CD4-positive, alpha-beta T cell treated with Interleukin-21 for 1 hour (primary cell): ENCODE measurements at regions not wholly inside any gene's neighbourhood (a gene's known extent, or its start where the extent isn't known, plus 50 kb on each side); places are given as distances from the start of the nearest gene placed in this dataset.
"Not testable (repeated sequence)": the region's sequence is repeated elsewhere in the genome, so short reads cannot be mapped to it uniquely, and the experiment has no call there.

ENCODE experiments used
- DNase-seq: peaks from one replicate; pipeline ENCODE4 v3.0.0-alpha.2; 2020

DNA sequence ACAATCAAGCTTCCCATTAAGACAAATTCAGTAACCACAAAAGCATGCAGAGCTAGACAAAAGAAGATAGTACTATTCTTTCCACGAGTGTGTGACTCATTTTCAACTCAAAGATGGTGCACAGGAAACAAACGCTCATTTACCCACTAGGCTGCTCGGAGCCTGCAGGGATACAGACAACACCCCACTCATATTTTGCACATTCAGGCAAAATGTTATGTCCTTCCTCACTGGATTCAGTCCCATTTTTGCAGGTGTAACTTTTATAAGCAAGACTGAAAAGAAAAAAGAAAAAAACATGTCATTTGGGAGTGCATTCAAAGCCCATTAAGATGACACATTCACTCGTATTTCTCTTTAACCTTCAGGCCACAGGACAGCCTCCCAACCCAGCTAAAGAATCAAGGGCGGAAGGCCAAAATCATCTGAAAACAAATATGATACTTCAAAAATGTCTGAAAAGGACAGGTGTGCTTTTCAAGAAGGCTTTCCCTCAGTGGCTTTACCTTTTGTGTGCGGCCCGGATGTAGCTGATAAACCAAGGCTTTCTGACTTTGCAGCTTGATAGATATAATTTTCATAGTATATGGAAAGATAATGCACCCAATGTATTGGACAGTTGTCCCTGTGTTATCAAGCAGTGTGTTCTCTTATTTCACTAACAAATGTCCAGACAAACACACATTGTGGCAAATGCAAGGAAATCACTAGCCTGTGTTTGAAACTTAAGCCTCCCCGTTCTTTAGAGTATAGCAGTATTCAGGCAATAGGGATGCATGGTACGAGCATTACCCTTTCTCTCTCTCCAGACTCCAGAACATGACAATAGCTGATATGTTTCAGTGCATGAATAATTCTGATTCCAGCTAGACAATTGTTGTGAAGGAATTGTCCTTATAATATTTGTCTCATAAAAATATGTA is 147.8 kb upstream of the KRR1 start:
- DNase-seq = no peak

DNA sequence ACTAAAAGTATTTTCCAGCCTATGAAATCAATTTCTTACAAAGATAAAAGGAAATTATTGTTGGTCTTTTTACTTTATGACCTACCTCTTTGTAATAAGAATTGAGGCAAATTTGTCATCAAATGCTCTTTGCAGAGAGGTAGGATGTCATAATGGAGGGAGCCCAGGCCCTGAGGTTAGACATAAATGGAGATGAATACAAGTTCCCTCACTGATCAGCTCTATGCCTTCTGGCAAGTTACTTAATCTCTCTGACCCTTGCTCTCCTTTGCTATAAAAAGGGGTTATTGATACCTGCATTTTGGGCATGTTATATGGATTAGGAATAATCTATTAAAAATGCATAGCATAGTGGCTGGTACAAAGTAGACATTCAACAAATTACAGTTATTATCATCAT is 146.9 kb upstream of the KRR1 start:
- no peak for DNase-seq

DNA sequence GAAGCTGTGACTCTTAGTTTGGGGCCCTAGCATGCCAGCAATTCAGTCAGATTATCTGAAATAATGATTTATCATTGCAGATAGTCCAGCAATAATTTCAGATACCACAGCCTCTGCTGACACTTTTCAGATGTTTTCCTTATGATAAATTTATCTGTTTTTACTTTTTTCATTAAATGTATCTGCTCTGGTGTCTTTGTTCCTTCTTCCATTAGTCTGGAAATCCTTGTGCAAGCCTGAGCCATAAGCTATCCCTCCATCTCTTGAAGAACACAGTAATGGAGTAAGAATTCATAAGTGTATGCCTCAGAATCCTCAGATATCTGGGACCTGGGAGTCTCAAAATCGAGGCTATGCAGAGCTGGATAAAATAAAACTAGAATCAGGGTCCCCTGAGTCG is 146.4 kb upstream of the KRR1 start:
- no peak for DNase-seq

DNA sequence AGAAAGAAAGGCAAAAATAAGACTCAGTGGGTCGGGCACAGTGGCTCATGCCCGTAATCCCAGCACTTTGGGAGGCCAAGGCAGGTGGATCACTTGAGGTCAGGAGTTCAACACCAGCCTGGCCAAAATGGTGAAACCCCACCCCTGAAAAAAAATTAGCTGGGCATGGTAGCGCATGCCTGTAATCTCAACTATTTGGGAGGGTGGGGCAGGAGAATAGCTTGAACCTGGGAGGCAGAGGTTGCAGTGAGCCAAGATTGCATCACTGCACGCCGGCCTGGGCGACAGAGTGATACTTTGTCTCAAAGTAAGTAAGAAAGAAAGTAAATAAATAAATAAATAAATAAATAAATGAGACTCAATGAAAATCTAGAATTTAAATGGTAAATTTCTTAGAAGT is 145.9 kb upstream of the KRR1 start:
- not testable (repeated sequence) for DNase-seq

DNA sequence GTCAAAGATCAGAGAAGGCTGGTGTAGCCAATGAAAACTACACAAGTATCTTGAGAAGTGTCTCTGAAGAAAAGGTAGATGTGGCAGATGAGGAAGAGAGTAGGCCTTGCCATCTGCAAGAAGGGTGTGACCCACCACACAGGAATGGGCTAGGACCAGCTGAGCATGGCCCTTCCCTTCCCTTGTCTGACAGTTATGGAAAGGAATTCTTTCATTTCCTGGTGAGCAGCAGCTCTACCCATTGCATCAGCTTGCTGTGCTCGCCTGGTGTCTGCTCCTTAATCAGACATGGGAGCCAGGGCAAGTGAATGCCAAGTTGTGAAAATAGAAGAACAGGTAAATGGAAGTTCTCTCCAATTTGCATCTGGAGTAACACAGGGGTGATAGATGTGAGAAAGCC is 145.2 kb upstream of the KRR1 start:
- DNase-seq = no peak

DNA sequence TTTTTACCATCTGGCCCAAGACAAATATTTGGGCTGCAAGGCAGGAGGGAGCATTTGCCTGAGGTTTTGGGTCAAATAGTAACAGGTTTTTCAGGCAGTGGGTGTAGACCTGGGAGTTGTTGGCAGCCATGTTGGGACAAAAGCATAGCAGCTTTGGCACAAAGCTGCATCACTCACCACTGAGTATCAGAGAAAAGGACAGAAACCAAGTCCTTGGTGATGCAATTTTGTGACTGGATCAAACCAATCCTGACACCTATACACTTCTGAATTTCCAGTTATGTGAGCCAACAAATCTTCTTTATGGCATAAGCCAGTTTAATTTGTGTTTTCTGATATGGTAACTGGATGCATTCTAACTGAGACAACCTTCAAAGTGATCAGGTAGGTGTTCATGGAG is 144.8 kb upstream of the KRR1 start:
- no peak for DNase-seq

DNA sequence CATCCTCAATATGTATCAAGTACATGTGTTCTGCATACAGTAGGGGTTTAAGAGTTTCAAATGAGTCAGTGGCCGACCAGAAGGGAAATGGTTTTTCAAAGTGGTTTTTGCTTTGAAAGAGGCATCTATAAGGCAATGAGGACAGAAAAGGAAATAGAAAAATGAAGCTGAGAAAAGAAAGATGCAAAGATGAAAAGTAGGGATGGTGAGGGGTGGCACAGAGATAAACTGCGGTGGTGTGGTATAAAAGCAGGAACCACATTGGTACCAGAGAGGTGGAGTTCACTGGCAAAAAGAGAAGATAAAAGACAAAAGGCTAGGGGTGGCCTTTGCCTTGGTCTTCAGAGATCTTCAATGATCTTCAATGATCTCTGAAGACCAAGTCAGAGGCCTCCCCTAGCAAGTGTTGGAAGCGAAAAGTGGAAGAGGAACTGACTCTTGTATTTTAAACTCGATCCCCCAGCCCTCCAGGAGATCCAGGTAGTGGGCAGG is 144.0 kb upstream of the KRR1 start:
- DNase-seq = no peak

DNA sequence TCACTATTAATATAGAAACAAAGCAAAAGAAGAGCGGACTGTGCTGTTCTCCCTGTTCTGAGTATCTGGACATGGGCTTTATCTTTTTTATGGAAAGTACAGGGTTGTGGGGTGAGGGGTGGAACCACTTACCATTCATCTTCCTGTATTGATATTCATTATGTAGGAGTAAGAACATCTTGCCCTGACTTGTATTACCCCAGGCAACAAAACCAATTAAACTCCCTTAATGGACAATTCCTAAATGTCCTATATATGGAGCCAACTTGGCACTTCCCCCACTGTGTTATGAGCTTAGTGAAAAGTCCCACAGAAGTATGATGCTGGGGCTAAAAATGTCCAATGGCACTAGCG is 139.9 kb upstream of the KRR1 start:
- DNase-seq = no peak

DNA sequence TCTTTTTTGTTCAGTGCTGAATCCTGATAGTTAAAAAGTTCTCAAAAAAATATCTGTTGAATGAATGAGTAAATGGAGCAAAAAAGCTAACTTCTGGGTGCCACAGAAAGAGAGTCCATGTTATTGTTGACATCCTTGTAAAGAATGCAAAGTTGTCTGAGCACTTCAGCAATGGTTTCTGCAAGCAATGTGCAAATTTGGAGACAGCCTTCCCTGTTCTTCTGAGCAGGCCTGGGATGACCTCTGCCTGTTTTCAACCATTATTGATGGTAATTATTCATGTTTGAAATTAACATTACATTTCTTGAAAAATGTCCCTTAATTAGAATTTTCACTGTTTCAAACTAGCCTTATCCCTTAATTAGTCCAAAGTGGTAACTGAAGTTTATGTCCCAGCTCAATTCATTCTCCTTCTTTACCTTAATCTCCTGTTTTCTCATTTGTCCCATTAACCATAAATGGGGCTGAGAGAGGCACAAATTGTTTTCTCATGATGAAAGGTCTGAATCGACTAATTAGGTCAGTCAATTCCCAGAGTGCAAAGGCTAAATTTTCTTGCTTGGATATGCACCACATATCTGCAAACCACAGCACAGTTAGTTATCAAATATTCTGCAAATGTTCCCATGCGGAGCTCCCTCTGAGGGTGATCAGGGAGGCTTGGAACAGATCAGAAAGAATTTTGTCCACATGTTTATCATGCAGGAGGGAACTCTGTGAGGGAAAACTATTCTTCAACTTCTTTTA is 139.4 kb upstream of the KRR1 start:
- DNase-seq = no peak

DNA sequence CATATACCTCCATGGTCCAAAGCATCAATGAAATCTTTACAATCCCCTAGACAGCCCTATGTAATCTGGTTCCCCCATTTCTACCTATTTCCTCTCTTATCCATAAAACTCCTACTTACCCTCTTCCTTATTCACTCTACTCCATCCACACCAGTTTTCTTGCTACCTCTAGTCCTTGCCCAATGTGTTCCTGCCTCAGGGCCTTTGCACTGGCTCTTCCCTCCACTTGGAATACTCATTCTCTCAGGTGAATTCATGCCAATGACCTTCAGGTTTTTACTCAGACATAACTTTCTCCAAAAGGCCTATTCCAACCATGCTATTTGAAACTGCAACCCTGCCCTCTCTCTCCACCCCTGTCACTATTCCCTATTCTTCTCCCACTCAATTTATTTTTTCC is 138.7 kb upstream of the KRR1 start:
- no peak for DNase-seq

DNA sequence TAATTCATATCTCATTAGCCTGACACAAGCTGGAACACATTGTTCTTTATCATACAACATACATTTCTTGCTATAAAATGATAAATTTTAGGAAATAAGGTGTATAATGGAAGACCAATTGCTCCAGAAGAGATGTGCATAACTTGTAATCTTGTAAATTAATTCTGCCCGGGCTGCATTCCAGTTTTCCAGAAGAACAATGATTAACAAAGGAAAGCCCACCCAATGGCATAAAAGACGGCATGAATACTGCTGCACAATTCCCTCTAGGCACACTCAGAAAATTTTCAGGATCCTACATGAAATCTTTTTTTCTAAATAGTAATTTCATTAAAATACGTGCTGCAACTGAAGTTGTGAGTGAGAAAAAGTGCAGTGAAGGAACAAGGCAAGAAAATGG is 137.4 kb upstream of the KRR1 start:
- DNase-seq = no peak

DNA sequence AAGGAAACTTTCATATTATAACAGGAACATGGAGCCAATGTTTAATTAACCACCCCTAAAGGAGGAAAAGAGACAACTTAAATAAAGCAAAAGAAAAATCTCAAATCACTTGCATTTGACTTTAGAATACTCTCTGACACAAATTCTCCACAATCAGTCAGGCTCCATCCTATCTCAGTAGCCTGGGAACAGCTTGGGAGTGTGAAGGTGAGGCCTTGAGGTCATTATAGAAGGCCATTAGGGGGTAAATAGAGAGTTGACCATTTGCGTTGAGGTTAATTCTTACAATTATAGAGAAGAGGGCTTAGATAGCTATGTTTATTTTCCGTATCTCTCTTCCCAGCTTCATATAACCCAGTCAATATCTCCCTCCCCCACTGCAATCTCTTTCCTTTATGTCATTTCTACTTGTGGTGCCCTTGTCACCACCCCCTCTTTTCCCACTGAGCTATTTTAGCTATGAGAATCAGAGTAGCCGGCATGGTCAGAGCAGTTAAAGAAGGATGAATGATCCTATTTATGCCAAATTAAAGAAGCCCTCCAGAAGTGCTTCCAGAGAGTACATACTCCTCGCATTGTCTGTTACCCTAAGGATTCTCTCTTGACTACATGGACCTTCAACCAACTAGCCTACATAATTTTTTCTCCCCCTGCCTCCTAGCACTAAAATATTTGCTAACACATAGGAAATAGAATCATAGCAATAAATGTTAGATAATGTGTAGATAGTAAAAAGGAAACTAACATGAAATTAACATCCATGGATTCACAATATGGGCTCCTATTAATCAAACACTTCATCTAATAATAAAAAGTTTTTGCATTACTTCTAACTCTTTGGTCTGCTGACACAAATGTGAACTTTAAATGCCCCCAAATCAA is 135.2 kb upstream of the KRR1 start:
- no peak for DNase-seq

DNA sequence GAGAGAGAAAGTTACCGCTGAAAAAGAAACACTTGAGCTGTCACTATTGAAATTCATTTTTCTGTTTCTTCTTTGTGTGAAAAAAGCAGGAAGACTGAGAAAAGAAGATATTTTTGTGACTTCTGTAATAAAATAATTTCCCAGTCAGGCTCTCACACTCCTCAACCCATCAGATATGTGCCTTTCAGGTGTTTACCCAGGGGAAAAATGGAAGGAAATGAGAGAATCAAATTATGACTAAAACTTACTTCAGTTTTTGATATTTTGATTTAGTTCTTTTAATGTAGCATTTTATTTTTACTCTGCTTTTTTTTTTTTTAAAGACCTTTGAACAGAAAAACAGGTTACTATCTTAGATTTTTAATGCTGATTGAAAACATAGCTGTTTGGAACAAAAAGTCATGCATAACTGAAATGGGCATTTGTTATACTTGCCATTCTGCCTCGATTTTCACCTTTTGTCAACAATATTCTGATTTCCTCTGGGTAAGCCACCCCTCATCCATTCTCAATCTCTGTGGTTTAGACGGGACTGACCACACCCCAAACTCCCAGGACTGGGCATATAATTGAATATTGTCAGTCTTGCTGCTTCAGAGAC is 133.2 kb upstream of the KRR1 start:
- DNase-seq = no peak

DNA sequence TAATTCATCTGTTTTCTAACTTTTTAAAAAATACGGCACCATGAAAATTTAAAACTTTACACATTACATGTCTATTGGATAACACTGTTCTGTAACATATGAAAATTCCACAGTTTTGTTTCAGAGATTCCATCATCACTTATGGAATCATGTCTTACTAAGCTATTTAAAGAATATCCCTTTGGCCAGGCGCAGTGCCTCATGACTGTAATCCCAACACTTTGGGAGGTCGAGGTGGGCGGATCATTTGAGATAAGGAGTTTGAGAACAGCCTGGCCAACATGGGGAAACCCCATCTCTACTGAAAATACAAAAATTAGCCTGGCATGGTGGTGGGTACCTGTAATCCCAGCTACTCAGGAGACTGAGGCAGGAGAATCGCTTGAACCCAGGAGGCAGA is 131.7 kb upstream of the KRR1 start:
- DNase-seq = not testable (repeated sequence)

DNA sequence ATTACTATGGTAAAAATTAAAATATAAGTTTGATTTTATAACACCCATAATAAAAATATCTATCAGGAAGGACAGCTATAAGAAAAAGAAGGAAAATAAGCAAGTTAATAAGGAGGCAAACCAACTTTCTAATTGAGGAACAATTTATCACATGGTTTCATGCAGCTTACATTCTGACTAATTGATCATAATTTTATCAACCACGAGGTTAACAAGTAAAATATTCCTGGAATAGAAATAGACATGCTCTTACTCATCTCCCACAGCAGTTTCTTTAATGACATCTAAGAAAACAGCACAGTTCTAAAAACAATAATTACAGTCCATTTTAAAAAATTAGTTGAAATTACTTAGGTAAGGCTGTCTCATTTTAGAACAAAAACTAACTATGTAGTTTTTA is 130.8 kb upstream of the KRR1 start:
- no peak for DNase-seq

DNA sequence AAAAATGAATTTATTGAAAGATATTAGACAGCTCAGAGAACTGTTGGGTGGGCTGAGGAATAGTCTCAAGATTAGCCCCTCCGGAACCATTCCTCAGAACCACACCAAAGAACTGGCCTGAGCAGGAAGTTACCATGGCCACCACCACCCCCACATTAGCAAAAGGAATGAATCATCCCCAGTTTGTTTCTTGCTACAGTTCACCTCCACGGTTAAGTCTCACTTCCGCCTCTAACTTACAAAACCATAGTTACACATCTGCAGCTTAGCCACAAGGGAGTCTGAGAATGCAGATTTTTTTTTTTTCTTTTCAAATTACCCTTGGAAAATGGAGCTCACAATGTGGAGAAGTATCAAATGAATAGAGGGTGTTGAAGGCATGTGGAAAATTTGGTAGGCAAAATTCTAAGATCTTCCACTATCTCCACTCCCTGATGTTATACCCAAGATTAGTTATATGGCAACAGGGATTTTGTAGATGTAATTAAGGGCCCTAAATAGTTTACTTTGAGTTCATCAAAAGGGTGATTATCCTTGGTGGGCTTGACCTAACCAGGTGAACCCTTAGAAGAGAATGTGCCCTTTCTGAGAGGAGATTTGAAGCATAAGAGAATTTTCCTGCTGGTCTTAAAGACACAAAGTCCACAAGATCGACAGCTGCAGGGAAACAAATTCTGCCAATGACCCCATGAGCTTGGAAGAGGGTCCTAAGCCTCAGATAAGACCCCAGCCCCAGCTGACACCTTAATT is 129.8 kb upstream of the KRR1 start:
- DNase-seq = peak; percentile 32

DNA sequence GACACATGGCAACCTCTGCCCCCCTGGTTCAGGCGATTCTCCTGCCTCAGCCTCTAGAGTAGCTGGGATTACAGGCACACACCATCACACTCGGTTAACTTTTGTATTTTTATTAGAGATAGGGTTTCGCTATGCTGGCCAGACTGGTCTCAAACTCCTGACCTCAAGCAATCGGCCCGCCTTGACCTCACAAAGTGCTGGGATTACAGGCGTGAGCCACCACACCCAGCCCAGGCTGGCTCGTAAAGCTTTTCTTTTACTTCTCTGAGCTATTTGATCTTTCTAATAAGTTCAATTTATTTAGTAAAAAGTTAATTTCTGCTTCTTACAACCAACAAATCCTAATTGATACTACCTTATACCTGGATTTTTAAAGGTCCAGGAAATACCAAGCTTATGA is 127.4 kb upstream of the KRR1 start:
- DNase-seq = no peak

DNA sequence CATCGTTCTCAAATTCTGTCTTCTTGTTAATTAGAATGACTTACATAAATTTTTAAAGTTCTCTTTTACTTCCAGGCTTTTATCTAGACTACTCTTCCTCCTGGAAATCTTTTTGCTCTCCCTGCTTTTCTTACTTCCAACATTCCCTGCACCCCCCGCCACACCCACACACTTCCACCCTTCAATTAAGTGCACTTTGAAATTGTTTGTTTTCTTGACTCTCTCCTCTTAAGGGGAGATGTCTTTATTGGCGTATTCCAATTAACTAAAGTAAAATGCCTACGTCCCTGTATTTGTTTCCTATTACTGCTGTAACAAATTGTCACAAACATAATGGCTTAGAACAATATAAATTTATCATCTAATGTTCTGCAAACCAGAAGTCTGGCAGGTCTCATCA is 125.2 kb upstream of the KRR1 start:
- no peak for DNase-seq

DNA sequence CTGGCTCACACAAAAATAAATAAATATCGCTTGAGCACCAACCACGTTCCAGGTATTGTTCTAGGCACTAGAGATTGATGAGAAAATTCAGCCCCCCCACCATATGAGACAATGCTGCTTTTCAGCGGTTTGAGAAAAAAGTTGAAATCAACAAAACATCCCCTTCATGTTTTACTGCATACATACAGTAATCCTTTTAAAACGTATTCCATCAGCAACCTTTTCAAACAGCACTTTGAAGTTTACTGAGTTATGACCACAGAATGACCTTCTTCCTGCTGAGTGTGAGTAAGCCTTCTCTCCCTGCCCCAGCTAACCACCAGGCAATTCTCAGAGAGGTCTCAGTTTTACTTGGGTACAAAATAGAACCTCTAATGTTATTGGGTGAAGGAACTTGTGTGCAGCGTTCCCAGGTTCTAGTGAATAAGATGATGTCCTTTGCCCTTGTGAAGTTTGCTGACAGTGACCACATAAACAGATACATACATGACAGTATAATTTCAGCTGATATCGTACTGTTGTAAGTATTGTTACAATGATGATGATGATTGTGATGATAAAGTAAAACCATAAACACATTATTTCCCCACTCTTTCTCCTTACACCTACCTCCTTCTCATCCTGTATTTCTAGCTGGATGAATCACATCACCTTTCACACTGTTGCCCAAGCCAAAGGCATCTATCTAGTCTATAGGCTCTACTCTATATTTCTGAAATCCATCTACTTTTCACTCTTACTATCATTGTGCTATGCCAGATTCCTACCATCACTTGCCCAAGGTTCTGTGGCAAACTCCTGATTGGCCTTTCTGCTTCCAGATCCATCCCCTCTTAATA is 124.4 kb upstream of the KRR1 start:
- no peak for DNase-seq

DNA sequence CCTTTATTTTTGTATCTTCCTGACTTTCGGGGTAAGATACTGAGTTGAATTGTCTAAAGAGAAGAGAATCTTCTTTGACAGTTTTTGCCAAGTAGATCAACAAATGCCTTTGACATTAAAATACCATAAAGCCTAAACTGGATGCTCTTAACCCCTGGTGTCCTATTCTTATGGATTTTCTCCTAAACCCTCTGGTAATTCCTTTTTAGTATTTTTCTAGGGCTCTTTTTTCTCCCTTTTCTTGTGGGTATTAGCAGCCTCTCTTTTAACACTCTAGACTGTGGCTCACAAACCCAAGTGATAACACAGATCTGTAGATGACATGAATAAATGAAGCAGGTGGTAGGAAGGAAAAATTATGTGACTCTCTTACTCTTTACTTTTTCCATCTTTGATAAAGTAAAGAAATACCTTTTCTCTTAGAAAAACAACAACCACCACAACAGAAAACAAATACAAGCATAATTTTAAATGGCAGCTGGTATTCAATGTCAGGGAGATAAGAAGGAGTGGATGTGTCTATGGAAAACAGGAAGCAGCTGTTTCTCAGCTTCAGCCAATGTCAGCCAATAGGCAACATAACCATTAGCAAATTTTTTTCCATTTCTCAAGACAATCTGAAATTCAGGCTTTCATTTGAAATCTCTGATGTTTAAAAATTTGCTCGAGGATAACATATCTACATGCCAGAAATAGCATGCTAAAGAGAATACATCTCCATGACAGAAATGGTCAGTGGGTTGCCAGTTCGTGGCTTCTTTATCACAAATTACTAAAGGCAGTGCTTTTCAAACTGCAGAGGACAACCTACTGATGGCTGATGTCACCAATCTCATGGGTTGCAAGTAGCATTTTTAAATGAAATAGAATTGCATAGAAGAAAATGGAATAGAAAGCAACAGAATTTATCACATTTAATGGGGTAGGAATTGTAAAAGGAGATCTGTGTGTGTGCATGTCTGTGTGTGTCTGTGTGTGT is 123.1 kb upstream of the KRR1 start:
- no peak for DNase-seq
